Activated CD4-positive, alpha-beta T cell treated with anti-CD3 and anti-CD28 coated beads, Interleukin-10, Interleukin-2, amounts not matched to agents 100 ng/mL and 50 ng/mL, durations not matched to agents 16 hours and 8 hours (primary cell): ENCODE measurements at regions not wholly inside any gene's neighbourhood (a gene's known extent, or its start where the extent isn't known, plus 50 kb on each side); places are given as distances from the start of the nearest gene placed in this dataset.
"Not testable (repeated sequence)": the region's sequence is repeated elsewhere in the genome, so short reads cannot be mapped to it uniquely, and the experiment has no call there.

ENCODE experiments used
- DNase-seq: peaks from one replicate; pipeline ENCODE4 v3.0.0-alpha.2; 2020

DNA sequence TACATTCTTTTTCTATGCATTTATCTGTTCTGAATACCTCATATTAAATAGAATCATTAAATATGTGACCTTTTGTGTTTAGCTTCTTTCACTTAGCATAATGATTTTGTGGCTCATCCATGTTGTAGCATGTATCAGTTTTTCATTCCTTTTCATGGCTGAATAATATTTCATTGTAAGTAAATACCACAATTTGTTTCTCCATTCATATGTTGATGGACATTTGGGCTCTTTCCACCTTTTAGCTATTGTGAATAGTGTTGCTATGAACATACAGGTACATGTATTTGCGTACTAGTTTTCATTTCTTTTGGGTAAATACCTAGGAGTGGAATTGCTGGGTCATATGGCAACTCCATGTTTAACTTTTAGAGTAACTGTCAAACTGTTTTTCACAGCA is 85.1 kb downstream of the GNL3L start:
- DNase-seq, result no peak

DNA sequence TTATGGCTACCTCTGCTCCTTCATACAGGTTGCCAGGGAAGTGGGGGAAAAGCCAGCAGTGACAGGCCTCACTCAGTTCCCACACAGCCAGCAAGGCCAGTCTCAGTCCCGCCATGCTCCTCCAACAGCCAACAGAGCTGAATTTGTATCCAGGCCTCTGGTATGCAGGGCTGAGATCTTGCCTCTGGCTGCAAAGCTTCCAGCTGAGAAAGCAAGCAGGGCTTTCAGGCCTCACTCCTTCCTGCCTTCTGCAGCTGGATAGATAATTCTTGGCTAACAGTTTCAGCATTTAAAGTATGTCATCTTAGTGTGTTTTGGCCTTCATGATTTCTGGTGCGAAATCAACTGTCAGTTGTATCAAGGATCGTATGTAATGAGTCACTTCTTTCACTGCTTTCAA is 103.6 kb downstream of the GNL3L start:
- no peak for DNase-seq

DNA sequence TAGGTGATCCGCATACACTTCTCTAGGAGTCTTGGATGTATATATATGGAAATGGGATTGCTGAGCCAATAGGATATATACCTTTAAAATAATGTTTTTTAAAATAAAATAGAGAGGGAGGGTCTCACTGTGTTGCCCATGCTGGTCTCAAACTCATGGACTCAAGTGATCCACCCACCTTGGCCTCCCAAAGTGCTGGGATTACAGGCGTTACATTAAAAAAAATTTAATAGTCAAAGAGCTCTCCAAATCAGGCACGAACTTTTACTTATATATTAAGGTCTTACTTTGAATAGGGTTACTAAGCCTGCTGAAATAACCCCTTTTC is 109.0 kb downstream of the GNL3L start:
- DNase-seq, result no peak

DNA sequence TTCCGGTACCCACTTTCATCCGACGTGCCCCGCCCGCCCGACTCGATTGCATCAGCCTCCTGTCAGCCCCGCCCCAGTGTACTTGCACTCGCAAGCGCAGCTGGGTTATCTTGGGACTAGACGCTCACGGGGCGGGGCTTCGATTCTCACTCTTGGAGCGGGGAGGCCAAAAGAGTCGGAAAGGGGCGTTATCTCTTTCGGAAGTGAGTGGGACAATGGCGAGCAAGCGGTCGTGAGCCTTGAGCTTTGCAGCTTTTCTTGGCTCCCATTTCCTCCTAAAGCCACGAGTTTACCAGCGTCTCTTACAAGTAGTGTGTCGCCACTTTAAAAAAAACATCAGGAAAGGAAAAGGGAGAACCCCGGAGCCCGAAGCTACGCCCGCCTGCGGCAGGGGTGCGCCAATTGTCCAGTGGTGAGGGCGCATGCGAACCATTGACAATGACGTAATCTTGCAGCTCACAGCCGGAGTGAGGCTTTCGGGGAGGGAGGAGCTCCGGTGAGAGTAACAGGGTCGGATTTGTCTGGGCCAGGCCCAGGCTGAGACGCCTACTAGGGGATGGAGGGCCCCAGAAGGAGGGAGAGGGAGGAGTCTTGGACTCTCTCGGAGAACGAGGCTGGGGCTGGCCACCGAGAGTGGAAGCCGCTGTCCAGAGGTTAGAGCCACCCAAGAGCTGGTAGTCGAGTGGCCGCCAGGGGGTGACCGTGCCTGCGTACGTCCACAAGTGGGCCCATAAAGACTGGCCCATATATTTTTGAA is 109.5 kb downstream of the GNL3L start:
- DNase-seq, result peak; percentile 94

DNA sequence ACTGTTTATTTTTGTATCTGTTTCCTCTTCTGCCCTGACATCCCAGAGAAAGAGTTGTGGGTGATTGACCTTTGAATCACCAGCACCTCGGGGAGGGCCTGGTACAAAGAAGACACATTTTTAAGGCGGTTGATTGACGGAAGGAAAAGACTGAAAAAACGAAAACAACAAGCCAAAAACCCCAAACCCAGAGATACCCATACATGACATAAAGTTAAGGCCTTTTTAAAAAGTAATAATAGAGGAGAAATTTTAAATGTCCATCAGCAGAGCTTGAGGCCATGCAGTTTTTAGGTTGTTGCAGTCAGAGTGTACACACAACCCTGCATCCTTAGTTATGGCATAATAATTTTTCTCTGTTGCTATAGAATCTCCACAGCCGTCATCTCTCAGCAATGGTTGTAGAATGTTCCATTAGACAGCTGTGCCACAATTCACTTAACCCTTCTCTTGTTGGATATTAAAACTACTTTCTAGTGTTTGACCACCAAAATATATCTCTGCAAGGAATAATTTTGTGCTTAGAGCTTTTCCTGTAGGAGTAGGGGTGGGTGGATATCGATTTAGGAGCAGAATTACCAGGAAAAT is 110.2 kb downstream of the GNL3L start:
- DNase-seq, result no peak

DNA sequence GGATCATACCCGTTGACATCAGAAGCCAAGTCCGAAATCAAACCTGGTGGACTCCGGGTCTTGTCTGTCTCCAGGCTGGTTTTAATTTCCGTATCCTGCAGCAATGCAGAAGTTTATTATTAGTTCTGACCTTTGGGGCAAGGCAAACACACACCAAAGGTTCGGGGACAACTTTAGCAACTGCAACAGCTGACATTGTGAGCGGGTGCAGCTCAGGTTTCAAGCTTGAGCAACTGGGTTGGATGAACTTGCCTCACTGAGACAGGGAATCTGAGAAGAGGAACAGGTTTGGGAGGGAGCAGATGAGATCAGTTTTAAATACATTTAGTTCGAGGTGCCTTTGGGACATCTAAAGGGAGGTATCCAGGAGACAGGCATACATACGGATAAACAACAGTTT is 110.7 kb downstream of the GNL3L start:
- DNase-seq, result no peak

DNA sequence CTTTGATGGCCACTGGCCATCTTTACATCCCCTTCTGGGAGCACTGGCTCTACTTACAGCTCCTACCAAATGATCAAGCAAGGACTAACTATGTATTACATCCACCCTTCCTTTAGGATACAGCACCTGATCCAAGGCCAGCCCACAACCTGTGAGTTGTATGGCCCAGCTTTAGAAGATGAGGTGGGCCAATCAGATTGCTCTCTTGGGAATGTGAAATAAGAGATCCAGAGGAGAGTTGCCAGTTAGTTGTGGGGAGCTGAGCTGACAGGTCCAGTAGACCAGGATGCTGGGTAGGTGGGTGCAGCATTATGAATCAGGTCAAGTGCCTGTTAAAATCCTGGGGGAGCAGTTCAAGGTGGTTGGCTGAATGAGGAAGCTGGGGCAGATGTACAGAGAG is 111.5 kb downstream of the GNL3L start:
- DNase-seq, result no peak

DNA sequence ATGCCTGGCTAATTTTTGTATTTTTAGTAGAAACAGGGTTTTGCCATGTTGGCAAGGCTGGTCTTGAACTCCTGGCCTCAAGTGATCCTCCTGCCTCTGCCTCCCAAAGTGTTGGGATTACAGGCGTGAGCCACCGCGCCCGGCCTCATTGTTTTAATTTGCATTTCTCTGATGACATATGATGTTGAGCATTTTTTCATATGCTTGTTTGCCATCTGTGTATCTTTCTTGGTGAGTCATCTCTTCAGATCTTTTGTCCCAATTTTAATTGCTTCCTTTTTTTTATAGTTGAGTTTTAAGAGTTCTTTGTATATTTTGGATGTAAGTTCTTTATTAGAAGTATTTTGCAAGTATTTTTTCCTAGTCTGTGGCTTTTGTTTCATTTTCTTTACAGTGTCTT is 117.6 kb downstream of the GNL3L start:
- not testable (repeated sequence) for DNase-seq

DNA sequence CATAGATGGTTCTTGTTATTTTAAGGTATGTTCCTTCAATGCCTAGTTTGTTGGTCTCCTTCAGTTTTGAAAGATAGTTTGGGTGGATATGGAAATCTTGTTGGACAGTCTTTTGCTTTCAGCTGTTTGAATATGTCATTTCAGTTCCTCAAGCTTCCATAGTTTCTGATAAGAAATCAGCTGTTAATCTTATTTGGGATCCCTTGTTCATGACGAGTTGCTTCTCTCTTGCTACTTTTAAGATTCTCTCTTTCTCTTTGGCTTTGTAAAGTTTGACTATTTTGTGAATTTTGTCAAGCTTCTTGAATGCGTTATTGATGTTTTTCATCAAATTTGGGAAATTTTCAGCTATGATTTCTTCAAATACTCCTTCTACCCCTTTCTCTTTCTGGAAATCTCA is 129.5 kb downstream of the GNL3L start:
- DNase-seq, result no peak

DNA sequence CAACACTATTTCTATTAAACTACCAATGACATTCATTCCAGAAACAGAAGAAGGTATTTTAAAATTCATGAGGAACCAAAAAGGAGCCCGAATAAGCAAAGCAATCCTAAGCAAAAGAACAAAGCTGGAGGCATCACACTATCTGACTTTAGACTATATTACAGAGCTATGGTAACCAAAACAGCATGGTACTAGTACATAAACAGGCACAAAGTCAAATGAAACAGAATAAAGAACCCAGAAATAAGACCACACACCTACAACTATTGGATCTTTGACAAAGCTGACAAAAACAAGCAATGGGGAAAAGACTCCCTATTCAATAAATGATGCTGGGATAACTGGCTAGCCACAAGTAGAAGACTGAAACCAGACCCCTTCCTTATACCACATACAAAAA is 122.3 kb downstream of the ITIH6 start:
- DNase-seq, result no peak

DNA sequence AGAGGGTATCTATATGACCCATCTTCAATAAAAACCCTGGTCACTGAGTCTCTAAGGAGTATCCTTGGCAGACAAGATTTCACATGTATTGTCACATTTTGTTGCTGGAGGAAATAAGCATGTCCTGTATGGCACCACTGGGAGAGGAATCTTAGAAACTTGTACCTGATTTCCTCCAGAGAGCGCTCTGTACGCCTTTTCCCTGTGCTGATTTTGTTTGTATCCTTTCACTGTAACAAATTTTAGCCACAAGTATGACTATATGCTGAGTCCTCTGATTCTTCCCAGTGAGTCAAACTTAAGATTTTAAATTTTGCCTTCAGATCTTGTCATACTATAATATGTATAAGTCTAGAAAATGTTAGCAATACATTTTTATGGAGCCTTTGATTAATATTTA is 102.8 kb downstream of the ITIH6 start:
- DNase-seq, result no peak

DNA sequence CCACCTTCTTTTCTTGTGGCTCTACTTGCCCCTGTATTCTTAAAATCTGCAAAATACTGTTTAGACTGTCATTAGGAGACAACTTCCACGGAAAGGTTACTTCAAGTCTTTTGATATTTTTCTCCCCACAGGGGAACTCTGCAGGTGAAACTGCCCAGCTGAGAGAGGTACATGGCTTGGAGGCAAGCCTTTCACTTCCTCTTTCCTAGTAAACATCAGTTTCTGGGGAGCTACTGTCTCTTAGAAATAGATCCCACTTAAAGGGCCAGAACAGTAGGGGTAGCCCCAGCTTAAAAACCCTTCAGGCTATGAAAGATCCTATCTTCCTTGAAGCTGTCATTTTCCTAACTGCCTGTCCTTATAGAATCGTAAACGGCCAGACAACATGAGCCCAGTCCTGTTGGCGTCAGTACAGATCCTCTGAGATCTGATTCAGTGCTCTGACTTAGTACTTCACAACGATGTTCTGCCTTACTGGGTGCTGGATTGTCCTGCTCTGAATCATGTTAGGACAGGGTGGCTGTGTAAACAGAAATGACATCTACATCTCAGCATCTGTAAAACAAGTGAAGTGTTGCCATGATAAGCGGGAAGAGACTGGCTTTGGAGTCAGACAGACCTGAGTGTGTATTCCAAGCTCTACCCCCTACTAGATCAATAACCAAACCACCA is 102.1 kb downstream of the ITIH6 start:
- DNase-seq, result no peak
